GM18508 (cell line): ENCODE measurements at regions not wholly inside any gene's neighbourhood (a gene's known extent, or its start where the extent isn't known, plus 50 kb on each side); places are given as distances from the start of the nearest gene placed in this dataset.

Source experiments
- ATAC-seq: cut with Tn5 transposase; IDR thresholded peaks from one replicate; pipeline ENCODE4 v1.9.1; 2021; ENCODE audit warnings: moderate number of reproducible peaks; ENCODE audit not compliant: insufficient read depth, unreplicated experiment

GRCh38 chr5:53430618-53431252 lies 49.7 kb upstream of the FST start:
- ATAC-seq = no peak
